C4-2B (cell line): ENCODE measurements at regions not wholly inside any gene's neighbourhood (a gene's known extent, or its start where the extent isn't known, plus 50 kb on each side); places are given as distances from the start of the nearest gene placed in this dataset.

Experiments used
- CTCF ChIP-seq: fragments of 450-650 bp; conservative IDR thresholded peaks from 2 replicates; pipeline ENCODE4 v1.5.1; 2017; ENCODE audit warnings: mild to moderate bottlenecking
- ZFX ChIP-seq: fragments of 450-650 bp; IDR thresholded peaks from 2 replicates; pipeline ENCODE4 v1.6.1; 2017

DNA sequence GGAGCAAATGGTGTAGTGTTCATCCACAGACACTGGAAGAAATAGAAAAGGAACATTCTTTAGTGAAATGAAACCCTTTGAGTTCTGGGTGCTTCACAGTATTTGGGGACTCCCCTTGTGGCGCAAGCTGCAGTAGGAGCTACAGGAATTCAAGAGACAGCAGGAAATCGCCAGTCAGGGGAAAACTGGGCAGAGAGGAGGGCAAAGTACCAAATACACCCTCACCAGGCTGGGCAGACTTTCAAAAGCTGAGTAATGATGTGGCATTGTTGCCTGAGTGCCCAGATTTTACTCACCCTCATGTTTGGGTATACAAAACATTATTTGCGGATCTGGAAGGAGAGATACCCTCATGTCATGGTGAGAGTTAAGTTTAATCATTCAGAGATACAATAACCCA lies 97.9 kb downstream of the SOD2 start:
- TF ChIP-seq CTCF: no peak
- TF ChIP-seq ZFX: no peak
